ENCODE measurements at regions not wholly inside any gene's neighbourhood (a gene's known extent, or its start where the extent isn't known, plus 50 kb on each side); places are given as distances from the start of the nearest gene placed in this dataset.

GRCh38 chr13:30022256-30022655 is 171.8 kb upstream of the UBL3 start:
- TF ChIP-seq POLR2A (IDR thresholded peaks at IDR 0.05) = no peak
- TF ChIP-seq CTCF (IDR thresholded peaks at IDR 0.05) = no peak

Measured in uterus (tissue), 2 donors.